GM19043 (cell line): ENCODE measurements at regions not wholly inside any gene's neighbourhood (a gene's known extent, or its start where the extent isn't known, plus 50 kb on each side); places are given as distances from the start of the nearest gene placed in this dataset.

ENCODE experiments used
- ATAC-seq: cut with Tn5 transposase; IDR thresholded peaks from one replicate; pipeline ENCODE4 v1.9.1; 2021; ENCODE audit warnings: low read depth; ENCODE audit not compliant: unreplicated experiment

DNA sequence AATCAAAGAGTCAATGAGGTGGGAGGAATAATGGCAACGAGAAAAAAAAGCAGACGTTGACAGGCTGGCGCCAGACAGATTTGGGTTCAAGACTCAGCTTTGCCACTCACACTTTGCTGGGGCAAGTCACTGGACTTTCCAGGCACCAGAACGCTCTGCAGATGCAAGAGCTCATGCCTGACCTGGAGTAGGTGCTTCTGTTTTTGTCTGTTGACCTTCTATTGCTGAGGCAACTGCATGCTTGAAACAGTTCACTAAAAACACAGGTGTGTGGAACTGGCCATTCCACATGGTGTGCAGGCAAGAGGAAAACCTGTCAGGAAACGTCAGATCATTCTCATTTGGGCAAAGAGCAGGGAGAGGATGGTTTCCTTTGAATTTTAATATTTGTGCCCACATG, 161.2 kb upstream of the SMIM23 start:
- ATAC-seq, result no peak

DNA sequence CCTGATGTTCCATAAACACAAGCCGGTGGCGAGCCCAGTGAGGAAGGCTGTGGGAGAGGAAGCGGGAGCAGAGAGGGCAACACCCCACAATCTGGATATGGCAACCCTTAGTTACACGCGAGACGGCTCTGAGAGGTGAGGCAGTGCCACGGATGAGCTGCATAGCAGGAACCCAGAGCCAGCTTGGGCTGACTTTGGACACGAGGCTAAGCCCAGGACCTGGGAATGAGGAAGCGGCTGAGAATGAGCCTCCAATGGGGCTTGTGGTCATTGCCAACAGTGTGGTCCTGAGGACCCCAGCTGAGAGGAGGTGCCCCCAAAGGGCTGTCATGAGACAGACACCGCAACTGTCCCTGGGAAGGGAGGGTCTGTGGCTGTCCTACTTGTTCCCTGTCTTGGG, 160.0 kb upstream of the SMIM23 start:
- ATAC-seq, result no peak

DNA sequence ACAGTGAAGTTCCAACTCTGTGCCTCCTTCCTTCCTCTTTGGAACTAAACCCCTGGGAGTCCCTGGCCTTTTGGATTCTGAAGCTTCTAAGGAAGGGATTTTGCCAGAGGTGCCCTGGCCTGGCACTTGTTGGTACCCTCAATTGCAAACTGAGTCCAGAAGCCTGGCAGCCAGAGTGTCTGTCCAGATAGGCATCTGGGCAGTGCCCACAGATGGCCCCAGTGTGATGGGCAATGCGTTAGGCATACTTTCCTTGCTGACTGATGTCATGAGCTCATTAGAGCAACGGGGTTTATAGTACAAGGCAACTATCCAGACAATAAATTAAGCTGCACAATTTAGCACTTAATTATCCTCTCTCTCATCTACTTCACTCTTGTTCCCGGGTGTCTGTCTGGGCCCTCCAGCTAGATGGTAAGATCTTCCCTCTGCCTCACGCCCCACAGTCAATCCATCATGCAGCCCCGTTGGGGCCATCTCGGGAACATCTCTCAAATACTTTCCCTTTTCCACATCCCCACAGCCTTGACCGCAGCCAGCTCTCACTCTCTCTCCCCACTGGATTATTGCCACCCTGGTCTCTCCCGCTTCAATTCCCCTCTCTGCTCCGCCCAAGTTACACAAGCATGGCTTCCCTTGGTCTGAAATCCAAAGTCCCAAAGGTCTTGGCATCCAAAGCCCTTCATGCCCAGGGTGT, 157.5 kb upstream of the SMIM23 start:
- ATAC-seq, result no peak

DNA sequence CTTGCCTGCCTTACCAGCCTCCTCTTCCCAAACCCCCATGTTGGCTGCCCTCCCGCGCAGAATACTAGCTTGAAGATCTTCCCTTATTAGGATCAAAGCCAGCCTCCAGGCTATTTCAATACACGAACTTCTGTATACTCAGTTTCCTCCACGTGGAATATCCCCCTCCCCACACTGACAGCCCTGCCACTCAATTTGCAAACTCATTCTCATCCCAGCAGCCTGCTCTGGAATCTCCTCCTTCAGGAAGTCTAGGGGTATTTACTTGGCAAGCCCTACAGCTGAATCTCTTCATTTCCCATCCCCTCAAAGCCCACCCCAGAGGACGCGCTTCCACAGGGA, 157.0 kb upstream of the SMIM23 start:
- ATAC-seq, result no peak

DNA sequence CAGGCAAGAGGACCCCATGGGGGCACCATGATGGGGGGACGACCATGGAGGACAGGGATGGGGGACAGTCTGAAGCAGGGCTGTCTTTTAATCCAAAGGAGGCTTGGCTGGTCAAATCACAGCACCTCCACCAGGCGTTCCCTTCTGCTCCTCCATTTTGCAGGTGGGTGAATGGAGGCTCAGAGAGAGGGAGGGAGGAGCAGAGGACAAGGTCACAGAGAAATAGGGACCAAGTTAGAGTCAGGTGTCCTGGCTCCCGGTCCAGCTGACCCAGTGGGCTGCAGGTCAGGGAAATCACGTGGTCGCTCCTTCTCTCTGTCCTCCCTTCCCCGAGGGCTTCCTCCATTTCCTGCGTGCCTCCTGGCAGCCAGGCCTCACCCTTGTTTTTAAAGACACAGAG, 156.4 kb upstream of the SMIM23 start:
- no peak for ATAC-seq

DNA sequence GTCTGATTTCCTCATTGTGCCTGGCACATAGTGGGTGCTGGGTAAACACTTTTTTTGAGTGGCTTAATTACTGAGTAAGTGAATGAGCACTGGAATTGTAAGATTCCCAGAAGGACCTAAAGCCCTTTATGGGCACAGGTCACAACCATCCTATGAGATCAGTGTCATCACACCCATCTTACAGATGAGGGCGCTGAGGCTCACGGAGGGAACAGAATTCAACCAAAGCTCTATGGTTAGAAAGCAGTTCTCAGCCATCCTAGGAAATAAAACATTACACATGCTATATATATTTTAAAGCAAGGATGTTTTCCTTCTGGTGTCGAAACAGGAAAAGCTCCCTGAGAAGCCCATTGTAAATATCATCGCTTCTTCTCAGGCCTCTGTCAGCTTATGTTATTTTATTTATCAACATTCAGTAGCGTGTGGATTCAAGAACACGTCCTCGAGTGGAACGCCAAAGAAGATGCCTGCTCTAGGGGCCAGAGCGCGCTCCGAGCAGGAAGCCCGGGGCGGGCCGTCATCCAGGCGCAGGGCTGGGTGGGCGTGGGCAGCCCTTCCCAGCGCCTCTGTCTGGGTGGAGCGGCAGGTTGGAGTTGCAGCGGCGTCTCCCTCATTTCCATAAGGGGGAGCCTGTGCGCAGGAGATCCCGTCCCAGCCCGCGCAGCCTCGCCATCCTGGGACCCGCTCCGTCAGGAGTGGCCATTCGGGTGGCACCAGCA, 155.8 kb upstream of the SMIM23 start:
- ATAC-seq, result no peak

DNA sequence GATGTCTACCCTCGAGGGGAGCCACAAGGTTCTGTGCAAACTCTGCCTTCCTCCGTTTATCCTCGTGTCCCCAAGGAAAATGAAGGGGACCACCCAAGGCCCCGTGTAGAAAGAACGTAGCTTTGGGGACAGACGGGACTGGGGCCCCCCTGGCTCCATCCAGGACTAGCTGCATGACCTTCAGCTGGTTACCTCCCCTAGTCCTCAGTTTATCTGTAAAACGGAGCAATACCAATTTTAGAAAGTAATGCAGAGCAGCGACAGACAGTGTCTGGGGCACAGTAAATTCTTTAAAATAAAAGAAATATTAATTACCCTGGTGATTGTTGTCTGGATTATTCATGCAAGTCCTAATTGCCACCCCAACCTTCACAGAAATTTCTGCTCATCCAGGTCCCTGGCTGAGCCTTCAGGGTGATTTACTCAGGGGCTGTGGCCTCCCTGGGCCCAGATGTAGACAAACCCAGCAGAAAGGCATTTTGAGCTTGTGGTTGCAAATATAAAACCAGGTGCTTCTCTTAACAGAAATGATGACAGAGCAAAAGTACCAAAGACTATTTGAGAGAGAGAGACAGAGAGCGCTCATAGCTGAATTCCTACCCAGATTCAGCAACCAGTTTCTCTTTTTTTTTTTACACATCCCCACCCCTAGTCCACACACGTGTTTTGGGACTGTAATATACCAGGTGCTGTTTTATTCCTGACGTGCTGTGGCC, 155.1 kb upstream of the SMIM23 start:
- ATAC-seq, result no peak

DNA sequence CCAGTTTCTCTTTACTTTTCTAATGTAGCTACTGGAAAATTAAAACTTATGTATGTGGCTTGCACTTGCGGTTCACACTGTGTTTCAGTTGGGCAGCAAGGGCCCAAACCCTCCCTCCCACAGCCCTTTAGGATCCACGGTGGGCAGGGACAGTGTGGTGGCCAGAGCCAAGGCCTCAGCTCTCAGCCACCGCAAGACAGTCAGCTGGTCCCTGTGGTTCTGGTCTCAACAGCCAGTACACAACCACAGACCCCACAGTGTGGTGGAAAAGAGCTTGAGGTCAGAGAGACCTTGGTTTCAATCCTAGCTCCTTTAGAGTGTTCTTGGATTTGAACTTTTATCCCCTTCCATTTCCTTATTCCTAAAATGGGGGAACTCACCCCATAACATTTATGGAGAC, 153.0 kb upstream of the SMIM23 start:
- no peak for ATAC-seq

DNA sequence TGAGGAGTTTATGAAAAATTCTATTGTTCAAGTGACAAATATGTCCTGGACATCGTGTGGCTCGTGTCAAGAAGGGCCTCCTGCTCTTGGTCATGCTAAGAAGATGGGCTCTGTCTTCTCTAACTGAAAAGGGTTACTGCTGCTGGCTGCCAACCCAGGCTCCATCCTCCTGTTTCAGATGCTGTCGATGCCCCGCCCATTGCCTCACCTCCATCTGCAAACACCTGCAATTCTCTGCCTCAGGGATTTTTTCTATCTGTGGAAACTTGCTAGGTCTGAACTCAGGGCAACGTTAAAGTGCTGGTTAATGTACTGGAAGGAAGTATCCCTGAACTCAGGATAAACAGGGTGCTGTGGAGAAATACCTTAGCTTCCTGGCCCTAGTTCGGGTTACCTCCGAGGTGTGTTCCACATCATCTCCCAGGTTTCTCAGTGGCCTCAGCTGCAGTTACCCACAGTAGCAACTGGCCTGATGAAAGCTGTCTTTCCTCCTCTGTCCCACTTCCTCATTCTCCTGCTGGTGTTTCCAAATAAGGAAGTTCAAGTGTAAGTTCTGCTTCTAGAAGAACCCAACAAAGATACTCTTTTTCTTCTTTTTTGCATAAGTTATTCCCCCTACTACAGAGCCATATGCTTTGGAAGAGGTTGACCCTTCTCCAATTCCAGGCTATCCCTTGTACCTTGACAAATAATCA, 151.7 kb upstream of the SMIM23 start:
- peak; percentile 73 for ATAC-seq

DNA sequence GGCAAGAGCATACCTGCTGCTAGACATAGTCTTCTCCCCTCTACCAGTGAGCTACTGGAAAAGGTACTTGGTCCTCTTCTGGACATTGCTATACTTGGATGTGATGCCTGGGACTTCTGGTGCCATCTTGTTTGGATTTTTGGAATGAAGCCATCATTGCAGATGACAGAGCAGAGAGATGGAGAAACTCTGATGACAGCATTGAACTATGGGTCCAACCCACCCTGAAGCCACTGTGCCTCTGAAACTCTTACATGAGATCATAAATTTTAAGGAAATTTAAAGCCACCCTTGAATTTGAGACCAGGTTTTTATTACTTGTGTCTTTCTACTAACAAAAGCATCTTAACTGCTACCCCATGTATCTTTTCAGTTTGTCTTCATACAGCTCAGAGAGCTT, 151.1 kb upstream of the SMIM23 start:
- no peak for ATAC-seq

DNA sequence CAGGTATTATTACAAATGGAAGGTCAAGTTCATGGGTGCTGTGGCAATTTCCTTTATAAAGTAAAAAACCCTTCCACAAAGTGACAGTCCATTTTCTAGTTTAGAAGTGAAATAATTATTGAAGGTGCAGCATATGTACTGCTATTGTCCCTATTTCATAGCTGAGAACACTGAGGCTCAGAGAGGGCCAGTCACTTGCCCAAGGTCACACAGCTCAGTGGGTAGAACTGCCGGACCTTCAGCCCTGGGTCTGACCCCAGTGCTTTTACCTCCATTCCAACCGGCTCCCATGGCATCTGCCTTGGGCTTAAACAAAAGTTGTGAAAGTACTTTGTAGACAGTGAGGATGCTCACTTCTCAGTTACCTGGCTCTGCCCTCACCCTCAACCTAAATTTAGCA, 150.6 kb upstream of the SMIM23 start:
- ATAC-seq, result no peak

DNA sequence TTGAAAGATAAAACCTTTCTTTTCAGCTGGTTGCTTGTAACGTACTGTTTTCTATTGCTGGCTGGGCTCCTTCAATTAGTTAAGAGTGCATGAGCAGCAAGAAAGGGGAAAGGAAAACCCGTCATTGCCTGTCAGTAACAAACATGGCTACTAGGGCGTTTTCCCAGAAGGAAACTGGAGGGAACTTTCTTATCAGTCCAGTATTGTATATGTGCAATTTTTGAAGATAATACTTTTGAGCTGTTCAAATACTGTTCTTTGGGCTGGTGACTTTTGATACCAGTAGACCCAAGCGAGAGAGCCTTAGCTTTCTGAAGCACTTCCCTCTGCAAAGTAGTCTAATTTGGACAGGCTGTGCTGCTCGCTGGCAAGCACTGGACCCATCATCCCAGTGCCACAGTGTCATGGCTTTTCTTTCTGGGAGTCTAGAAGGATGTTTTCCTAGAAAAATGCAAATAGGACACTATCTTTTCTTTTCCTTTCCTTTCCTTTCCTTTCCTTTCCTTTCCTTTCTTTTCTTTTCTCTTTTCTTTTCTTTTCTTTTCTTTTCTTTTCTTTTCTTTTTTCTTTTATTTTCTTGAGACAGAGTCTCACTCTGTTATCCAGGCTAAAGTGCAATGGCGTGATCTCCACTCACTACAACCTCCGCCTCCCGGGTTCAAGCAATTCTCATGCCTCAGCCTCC, 149.9 kb upstream of the SMIM23 start:
- ATAC-seq, result no peak

DNA sequence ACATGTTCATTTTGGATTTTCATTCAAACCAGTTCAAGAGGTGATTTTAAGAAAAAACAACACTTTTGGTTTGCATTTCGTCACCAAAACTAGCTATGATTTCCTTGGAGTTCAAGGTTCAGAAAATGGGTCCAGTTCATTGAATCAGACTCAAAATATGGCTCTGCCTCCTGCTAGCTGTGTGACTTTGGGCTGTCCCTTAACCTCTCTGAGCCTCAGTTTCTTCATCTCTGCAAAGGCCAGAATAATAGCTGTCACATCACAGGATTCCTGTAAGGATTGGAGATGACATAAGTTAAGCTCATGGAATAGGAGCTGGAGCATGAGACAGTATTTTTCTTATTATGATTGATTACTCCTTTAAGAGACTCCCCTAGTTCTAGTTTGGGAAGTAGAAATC, 147.8 kb upstream of the SMIM23 start:
- no peak for ATAC-seq

DNA sequence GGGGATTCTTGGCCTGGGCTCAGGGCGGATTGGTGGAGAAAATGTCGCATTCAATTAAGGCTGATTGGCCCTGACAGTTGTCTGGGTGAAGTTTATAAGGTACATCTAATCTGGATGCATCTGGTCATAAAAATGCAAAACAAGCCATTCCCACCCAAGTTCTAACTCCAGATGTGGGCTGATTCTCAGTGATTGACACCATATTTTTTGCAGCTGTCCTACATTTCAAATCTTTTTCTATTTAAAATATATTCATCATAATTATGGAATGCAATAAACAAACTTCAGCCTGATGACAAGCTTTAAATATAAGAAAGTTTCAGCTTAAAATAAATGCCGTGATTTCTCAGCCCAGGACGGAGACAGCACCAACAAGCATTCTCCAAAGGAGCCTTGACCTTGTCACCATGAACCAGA, 146.4 kb upstream of the SMIM23 start:
- ATAC-seq, result no peak

DNA sequence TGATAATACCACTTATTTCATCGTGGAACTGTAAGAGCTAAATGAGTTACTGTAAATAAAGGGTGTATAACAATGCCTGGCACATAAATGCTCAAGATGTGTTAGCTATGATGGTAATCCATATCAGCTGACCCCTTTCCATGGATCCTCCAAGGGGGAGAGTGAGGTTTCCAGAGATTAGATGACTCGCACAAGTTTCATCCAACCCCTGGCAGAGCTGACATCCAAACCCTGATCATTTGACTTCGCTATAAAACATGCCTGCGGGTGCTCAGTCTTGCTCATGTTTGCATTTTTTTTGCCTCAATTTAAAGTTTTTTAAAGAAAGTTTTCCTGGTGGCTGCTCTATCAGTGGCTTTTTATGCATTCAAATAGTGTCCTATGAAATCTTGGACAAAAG, 145.7 kb upstream of the SMIM23 start:
- no peak for ATAC-seq

DNA sequence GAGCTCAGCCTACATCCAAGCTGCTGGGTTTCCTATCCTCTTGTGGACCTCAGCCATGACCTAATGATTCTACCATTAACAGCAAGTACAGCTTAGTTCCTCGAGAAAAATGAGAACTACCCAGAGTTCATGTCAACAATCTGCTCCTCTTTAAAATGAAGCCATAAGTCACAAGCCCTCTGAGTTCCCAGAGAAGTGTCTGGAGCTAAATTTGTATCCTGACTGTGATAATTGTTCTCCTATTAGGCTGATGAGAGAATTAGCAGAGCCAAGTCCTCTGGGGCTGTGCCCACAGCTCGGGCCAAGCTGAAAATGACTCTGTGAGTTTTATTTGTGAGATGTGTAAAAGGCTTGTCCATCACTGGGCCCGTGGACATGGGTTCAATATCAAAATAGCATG, 145.1 kb upstream of the SMIM23 start:
- no peak for ATAC-seq

DNA sequence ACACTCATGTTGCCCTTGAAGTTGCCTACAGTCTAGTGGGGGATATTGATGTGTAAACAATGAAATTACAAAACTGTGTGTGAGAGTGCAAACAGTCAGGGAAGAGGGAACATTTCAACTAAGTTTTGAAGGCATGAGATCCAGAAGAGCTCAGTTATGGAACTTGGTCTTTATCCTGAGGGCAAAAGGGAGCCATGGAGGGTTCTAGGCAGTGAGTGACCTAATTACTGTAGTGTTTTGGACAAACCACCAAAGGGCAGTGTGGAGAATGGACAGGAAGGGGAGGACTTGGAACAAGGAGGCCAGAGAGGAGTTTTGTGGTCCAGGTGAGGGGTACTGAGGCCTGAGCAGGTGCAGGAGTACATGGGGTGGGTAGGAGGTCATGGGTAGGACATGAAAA, 143.7 kb upstream of the SMIM23 start:
- ATAC-seq, result no peak

DNA sequence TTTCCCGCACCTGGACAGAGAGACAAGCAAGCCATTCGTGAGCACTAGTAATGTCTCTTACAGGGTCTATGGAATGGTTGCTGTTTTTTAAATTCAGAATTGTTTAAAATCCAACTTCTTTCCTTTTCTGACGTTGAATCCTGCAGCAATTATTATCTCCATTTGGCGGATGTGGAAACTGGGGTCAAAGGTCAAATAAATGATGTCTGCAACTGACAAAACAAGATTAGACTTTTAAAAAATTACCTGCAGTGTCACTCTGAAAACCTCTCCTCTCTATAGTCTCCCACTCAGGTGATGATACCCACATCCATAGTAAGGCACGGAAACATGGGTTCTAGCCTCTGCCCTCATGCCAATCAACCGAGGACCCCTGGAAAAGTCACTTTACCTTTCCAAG, 142.7 kb upstream of the SMIM23 start:
- ATAC-seq, result no peak

DNA sequence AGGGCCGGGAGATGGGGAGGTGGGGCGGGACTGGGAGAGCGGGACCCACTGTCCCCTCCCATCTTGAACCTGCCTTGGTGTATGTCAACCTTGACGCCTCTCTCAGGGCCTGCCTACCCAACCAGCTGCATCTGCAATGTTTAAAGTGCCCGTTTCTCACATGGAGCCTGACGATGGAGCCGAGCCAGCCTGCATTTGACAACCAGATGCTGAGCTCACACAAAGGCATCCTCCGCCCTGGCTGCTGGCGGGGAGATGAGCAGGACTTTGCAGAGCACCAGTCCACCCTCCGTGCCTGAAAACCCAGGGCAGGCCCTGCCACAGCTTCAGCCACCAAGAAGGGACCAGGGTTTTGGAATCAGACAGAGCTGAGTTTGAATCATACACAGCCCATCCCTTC, 141.1 kb upstream of the SMIM23 start:
- ATAC-seq, result no peak

DNA sequence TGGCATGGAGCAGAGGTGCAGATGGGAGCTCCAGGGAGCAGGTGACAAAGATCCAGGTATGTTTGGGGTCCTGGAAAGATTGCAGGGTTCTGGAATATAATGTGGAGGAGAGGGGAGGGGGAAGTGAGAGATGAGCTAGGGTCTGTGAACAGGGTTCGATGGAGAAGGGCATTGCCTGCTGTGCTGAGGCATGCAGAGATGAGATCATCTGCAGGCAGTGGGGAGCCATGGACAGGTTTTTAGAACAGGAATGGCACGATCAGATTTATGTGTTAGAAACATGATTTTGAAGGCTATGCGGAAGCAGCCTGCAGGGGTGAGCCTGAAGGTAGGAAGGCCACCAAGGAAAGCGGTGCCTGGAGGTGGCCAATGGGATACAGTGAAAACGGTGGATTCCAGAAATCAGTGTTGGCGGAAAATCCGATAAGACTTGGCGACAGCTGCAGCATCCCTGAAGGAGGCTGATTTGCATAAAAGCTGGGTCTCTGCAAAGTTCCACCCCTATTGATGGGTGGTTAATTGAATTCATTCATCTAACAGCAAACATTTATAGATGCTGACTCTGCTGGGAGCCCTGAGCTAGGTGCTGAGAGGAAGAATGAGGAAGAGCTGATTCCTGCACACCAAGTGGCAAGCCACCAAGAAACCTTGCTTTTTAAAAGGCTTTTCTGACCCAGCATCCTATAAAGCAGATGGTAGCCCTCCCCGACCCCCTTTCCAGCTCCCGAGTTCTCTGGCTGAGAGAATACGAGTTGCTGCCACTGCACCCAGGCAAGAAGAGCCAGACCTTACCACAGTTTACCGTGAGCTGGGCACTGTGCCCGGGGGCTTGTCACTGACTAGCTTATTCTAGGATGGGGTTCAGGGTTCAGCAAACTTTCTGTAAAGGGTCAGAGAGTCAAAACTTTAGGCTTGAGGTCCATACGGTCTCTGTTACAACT, 139.2 kb upstream of the SMIM23 start:
- no peak for ATAC-seq
